ENCODE measurements at regions not wholly inside any gene's neighbourhood (a gene's known extent, or its start where the extent isn't known, plus 50 kb on each side); places are given as distances from the start of the nearest gene placed in this dataset.

DNA sequence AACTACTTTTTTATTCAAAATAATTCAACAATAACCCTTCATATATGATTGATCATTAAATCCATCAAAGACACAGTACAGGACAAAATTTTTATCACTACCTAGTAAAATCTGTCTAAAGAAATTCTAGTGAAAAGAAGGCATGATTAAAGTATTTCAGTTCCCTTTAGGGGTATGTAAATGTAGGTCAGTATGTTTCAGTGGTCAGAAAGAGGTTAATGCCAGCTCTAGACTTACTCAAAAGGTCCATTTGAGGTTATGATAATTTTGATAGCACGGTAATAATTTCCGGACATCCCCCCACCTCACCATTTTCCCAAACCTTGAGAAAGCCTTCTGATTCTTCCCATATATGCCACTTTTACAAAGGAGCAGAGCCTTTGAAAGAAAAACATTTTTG is 193.5 kb upstream of the ID4 start:
- TF ChIP-seq, protein P1, sequence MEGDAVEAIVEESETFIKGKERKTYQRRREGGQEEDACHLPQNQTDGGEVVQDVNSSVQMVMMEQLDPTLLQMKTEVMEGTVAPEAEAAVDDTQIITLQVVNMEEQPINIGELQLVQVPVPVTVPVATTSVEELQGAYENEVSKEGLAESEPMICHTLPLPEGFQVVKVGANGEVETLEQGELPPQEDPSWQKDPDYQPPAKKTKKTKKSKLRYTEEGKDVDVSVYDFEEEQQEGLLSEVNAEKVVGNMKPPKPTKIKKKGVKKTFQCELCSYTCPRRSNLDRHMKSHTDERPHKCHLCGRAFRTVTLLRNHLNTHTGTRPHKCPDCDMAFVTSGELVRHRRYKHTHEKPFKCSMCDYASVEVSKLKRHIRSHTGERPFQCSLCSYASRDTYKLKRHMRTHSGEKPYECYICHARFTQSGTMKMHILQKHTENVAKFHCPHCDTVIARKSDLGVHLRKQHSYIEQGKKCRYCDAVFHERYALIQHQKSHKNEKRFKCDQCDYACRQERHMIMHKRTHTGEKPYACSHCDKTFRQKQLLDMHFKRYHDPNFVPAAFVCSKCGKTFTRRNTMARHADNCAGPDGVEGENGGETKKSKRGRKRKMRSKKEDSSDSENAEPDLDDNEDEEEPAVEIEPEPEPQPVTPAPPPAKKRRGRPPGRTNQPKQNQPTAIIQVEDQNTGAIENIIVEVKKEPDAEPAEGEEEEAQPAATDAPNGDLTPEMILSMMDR (IDR thresholded peaks at IDR 0.05; ENCODE audit: insufficient read depth, low read length, poor library complexity, severe bottlenecking), result no peak
- TF ChIP-seq EZH2phosphoT487 (conservative IDR thresholded peaks at IDR 0.05; ENCODE audit: low read length), result no peak
